GM12878 (cell line): ENCODE measurements at regions not wholly inside any gene's neighbourhood (a gene's known extent, or its start where the extent isn't known, plus 50 kb on each side); places are given as distances from the start of the nearest gene placed in this dataset.

Experiments used
- ATAC-seq: fragments of 200-7000 bp; cut with Tn5 transposase; 3 replicates; pipeline ENCODE4 v1.9.1; 2020; ENCODE audit warnings: mild to moderate bottlenecking, moderate library complexity
- BruUV-seq: library from RNA; stranded (reverse); fragments of 400-500 nt; replicated peaks from 2 replicates; lab custom pipeline; 2021; lab: Mats Ljungman, UMichigan
- CTCF ChIA-PET: fragments of 300-600 bp; sonication (Branson Sonifier 250); formaldehyde crosslinking; extraction: SDS; loops from one replicate; lab custom pipeline; 2021; ENCODE audit warnings: inconsistent platforms; lab: Yijun Ruan, JAX
- POLR2A ChIA-PET: fragments of 350-600 bp; formaldehyde crosslinking; extraction: SDS; loops from one replicate; lab custom pipeline; 2021; ENCODE audit warnings: inconsistent platforms; lab: Charles Lee
- RAD21 ChIA-PET: fragments of 300-600 bp; sonication (Branson Sonifier 250); formaldehyde crosslinking; loops from one replicate; lab custom pipeline; 2023; ENCODE audit warnings: antibody characterized with exemption; ENCODE audit not compliant: unreplicated experiment; lab: Charles Lee
- SMC1A ChIA-PET: fragments of 300-600 bp; sonication (Branson Sonifier 250); formaldehyde crosslinking; loops from one replicate; lab custom pipeline; 2023; ENCODE audit not compliant: unreplicated experiment, uncharacterized antibody; lab: Charles Lee
- DNase-seq: peaks from one replicate; pipeline ENCODE4 v3.0.0-alpha.2; 2011; ENCODE audit warnings: low read depth, low spot score
- FAIRE-seq: peaks from 3 replicates; lab custom pipeline; 2011; peaks lifted over from hg19 to GRCh38; lab: Jason Lieb, UNC
- H2AFZ ChIP-seq: 2 replicates; pipeline ENCODE4 v1.6.0; 2011; ENCODE audit warnings: low read depth, low read length, control low read depth; ENCODE audit not compliant: control insufficient read depth
- H3K27ac ChIP-seq: 2 replicates; pipeline ENCODE4 v1.5.1; 2011; ENCODE audit warnings: control low read depth; ENCODE audit not compliant: control insufficient read depth, insufficient read depth
- H3K27me3 ChIP-seq, 2 experiments: replicated peaks in 1 of 2; 2 replicates each; pipeline versions ENCODE4 v1.6.0 to v1.6.1; 2011; ENCODE audit warnings: low read length in 1 of 2; ENCODE audit not compliant: control insufficient read depth in 2 of 2, insufficient read depth in 2 of 2
- H3K36me3 ChIP-seq, 2 experiments: 2 replicates each; pipeline ENCODE4 v1.5.1; 2011; ENCODE audit warnings: low read length in 1 of 2; ENCODE audit not compliant: control insufficient read depth in 2 of 2, insufficient read depth in 2 of 2
- H3K4me1 ChIP-seq: 2 replicates; pipeline ENCODE4 v1.6.1; 2011; ENCODE audit warnings: mild to moderate bottlenecking, low read length, moderate library complexity, mixed read lengths; ENCODE audit not compliant: control insufficient read depth, insufficient read depth
- H3K4me2 ChIP-seq: 2 replicates; pipeline ENCODE4 v1.6.0; 2011; ENCODE audit warnings: control low read depth; ENCODE audit not compliant: control insufficient read depth, insufficient read depth
- H3K4me3 ChIP-seq: fragments of 200-600 bp; sonication (generic); 2 replicates; pipeline ENCODE4 v1.5.1; 2016
- H3K79me2 ChIP-seq: 2 replicates; pipeline ENCODE4 v1.6.0; 2011; ENCODE audit warnings: low read length; ENCODE audit not compliant: control insufficient read depth, insufficient read depth
- H3K9ac ChIP-seq: 2 replicates; pipeline ENCODE4 v1.8.0; 2011; ENCODE audit warnings: low read length, control low read depth, mixed read lengths; ENCODE audit not compliant: control insufficient read depth, insufficient read depth
- H3K9me3 ChIP-seq: replicated peaks from 3 replicates; pipeline ENCODE4 v1.5.1; 2011; ENCODE audit warnings: mild to moderate bottlenecking, low read length; ENCODE audit not compliant: control insufficient read depth, insufficient read depth
- H4K20me1 ChIP-seq: 2 replicates; pipeline ENCODE4 v1.6.0; 2011; ENCODE audit not compliant: control insufficient read depth, insufficient read depth
- BHLHE40 ChIP-seq, 2 experiments: fragments of 450-650 bp in 1 of 2; IDR thresholded peaks; 2 replicates each; pipeline ENCODE4 v1.6.1; 2011 to 2017; ENCODE audit warnings: low read depth in 2 of 2, borderline replicate concordance in 1 of 2, improper control_type of control experiment in 1 of 2, low read length in 1 of 2, mild to moderate bottlenecking in 1 of 2
- E2F4 ChIP-seq: IDR thresholded peaks from 2 replicates; pipeline ENCODE4 v1.6.1; 2012; ENCODE audit warnings: low read depth, low read length, improper control_type of control experiment
- E4F1 ChIP-seq: fragments of 450-650 bp; IDR thresholded peaks from 2 replicates; pipeline ENCODE4 v1.6.1; 2018; ENCODE audit warnings: borderline replicate concordance, mild to moderate bottlenecking; ENCODE audit not compliant: partially characterized antibody
- IKZF2 ChIP-seq, 2 experiments: fragments of 450-650 bp; IDR thresholded peaks; 2 replicates each; pipeline ENCODE4 v1.6.1; 2017; ENCODE audit warnings: mild to moderate bottlenecking in 2 of 2, moderate library complexity in 2 of 2
- PKNOX1 ChIP-seq: fragments of 450-650 bp; IDR thresholded peaks from 2 replicates; pipeline ENCODE4 v1.6.1; 2016; ENCODE audit warnings: mild to moderate bottlenecking
- STAT3 ChIP-seq: IDR thresholded peaks from 2 replicates; pipeline ENCODE4 v1.6.1; 2011; ENCODE audit warnings: low read depth, low read length, improper control_type of control experiment
- ZNF274 ChIP-seq: IDR thresholded peaks from one replicate; pipeline ENCODE4 v1.8.0; 2011; ENCODE audit not compliant: insufficient read length, insufficient read depth
- WGBS: methylation state at CpG from one replicate; pipeline ENCODE4 v1.1.6; 2016; ENCODE audit warnings: low lambda C conversion rate; ENCODE audit not compliant: insufficient replicate concordance, insufficient coverage; ENCODE audit errors: missing lambda C conversion rate; 5-methylcytosine and 5-hydroxymethylcytosine counted together
- in situ Hi-C: fragments of 300-500 bp; cut with MboI; formaldehyde crosslinking; loops from 9 replicates; pipeline ENCODE4 v1.14.3; 2018; ENCODE audit warnings: mixed read lengths
- intact Hi-C: fragments of 100-400 bp; cut with micrococcal nuclease; formaldehyde crosslinking; loops from one replicate; pipeline ENCODE4 v1.14.2; 2022; ENCODE audit not compliant: unreplicated experiment

GRCh38 chr22:48256041-48256739 is 1493.7 kb downstream of the TBC1D22A start:
- H3K4me2 ChIP-seq: no peak overlapping the region
- in situ Hi-C loops: no loop called here
- ChIA-PET SMC1A (no interaction called here), POLR2A (no interaction called here), CTCF (no interaction called here), RAD21 (no interaction called here)
- H2AFZ ChIP-seq: no peak overlapping the region
- H3K27me3 ChIP-seq: no peaks in the 10 kb centered on the region
- no peaks in the 10 kb centered on the region for H4K20me1 ChIP-seq
- DNase-seq (no peak), ATAC-seq (no peak), FAIRE-seq (no peak)
- BruUV-seq: no TSS peak
- no peaks in the 10 kb centered on the region for H3K9me3 ChIP-seq
- no peaks in the 10 kb centered on the region for H3K79me2 ChIP-seq
- no peaks in the 10 kb centered on the region for H3K4me1 ChIP-seq
- H3K27ac ChIP-seq: no peak overlapping the region
- 27% methylated on average over 17 of the region's 17 CpGs for WGBS
- no peaks in the 10 kb centered on the region for H3K36me3 ChIP-seq
- no peak overlapping the region for H3K4me3 ChIP-seq
- TF ChIP-seq STAT3 (no peak), E4F1 (no peak), IKZF2 (IDR thresholded peaks at IDR 0.05) (no peak), BHLHE40 (IDR thresholded peaks at IDR 0.05; ENCODE audit: borderline replicate concordance in 1 of 2, low read depth in 2 of 2, low read length in 1 of 2) (no peak), PKNOX1 (no peak), E2F4 (no peak), ZNF274 (no peak)
- intact Hi-C loops: no loop called here
- no peak overlapping the region for H3K9ac ChIP-seq
